HCT116 (cell line): ENCODE measurements at regions not wholly inside any gene's neighbourhood (a gene's known extent, or its start where the extent isn't known, plus 50 kb on each side); places are given as distances from the start of the nearest gene placed in this dataset.

Source experiments
- ATAC-seq: fragments of 200-7000 bp; cut with Tn5 transposase; 2 replicates; pipeline ENCODE4 v1.9.1; 2020; ENCODE audit warnings: mild to moderate bottlenecking, moderate library complexity
- BruUV-seq: library from RNA; stranded (reverse); fragments of 400-500 nt; replicated peaks from 2 replicates; lab custom pipeline; 2021; lab: Mats Ljungman, UMichigan
- CTCF ChIA-PET: fragments of 300-600 bp; sonication (Branson Sonifier 250); formaldehyde crosslinking; loops from one replicate; lab custom pipeline; 2021; ENCODE audit warnings: antibody characterized with exemption; lab: Charles Lee
- POLR2A ChIA-PET: fragments of 300-600, 350-600 bp; sonication (Branson Sonifier 250); formaldehyde crosslinking; loops from one replicate; lab custom pipeline; 2021; ENCODE audit warnings: antibody characterized with exemption; lab: Charles Lee
- RAD21 ChIA-PET, 2 experiments: fragments of 300-600 bp; sonication (Branson Sonifier 250); formaldehyde crosslinking; loops; one replicate each; lab custom pipeline; 2023; ENCODE audit warnings: low total read pairs in 2 of 2; ENCODE audit not compliant: uncharacterized antibody in 2 of 2, unreplicated experiment in 2 of 2, low non-redundant PET in 1 of 2; lab: Charles Lee
- DNase-seq: peaks from one replicate; pipeline ENCODE4 v3.0.0-alpha.2; 2010; ENCODE audit warnings: low read depth, low spot score
- H2AFZ ChIP-seq: fragments of 200-600 bp; shearing (Covaris generic), sonication (generic); 2 replicates; pipeline ENCODE4 v1.6.1; 2017; ENCODE audit warnings: low read depth, mixed run types, mixed read lengths, antibody characterized with exemption, low read length; ENCODE audit not compliant: poor library complexity, severe bottlenecking
- H3K27ac ChIP-seq: 2 replicates; pipeline ENCODE4 v1.5.1; 2012; ENCODE audit warnings: low read depth, low read length
- H3K27me3 ChIP-seq: fragments of 200-600 bp; sonication (generic); 2 replicates; pipeline ENCODE4 v1.6.1; 2016; ENCODE audit warnings: mixed run types, low read length, mixed read lengths; ENCODE audit not compliant: insufficient read depth
- H3K36me3 ChIP-seq, 2 experiments: fragments of 200-500 bp in 1 of 2; fragments of 200-600 bp in 1 of 2; sonication (Bioruptor generic) in 1 of 2; sonication (generic) in 1 of 2; 2 replicates each; pipeline versions ENCODE4 v1.5.1 to v1.6.1; 2014 to 2016; ENCODE audit warnings: low read length in 2 of 2, inconsistent platforms in 1 of 2, mixed read lengths in 1 of 2, mixed run types in 1 of 2; ENCODE audit not compliant: insufficient read depth in 2 of 2, control insufficient read depth in 1 of 2
- H3K4me1 ChIP-seq, 2 experiments: fragments of 200-600 bp in 1 of 2; sonication (generic) in 1 of 2; 2 replicates each; pipeline versions ENCODE4 v1.5.1 to v1.6.1; 2012 to 2017; ENCODE audit warnings: low read length in 2 of 2, inconsistent platforms in 1 of 2, mild to moderate bottlenecking in 1 of 2, mixed read lengths in 1 of 2, mixed run types in 1 of 2, moderate library complexity in 1 of 2; ENCODE audit not compliant: insufficient read depth in 2 of 2, control insufficient read depth in 1 of 2
- H3K4me2 ChIP-seq: fragments of 200-600 bp; sonication (generic); 2 replicates; pipeline ENCODE4 v1.6.1; 2017; ENCODE audit warnings: mixed run types, low read length, mixed read lengths
- H3K4me3 ChIP-seq, 2 experiments: fragments of 200-600 bp in 1 of 2; sonication (generic) in 1 of 2; replicated peaks in 1 of 2; 2 replicates each; pipeline ENCODE4 v1.5.1; 2011 to 2016; ENCODE audit warnings: low read length in 2 of 2, control low read depth in 1 of 2, low read depth in 1 of 2, mild to moderate bottlenecking in 1 of 2, mixed read lengths in 1 of 2, mixed run types in 1 of 2
- H3K79me2 ChIP-seq: fragments of 200-600 bp; sonication (generic); 2 replicates; pipeline ENCODE4 v1.6.1; 2017; ENCODE audit warnings: mild to moderate bottlenecking, mixed run types, low read length, moderate library complexity, mixed read lengths; ENCODE audit not compliant: insufficient read depth
- H3K9ac ChIP-seq: fragments of 200-600 bp; sonication (generic); 2 replicates; pipeline ENCODE4 v1.6.1; 2016; ENCODE audit warnings: low read length, mixed read lengths
- H3K9me2 ChIP-seq: fragments of 200-600 bp; sonication (generic), shearing (Covaris generic); 2 replicates; pipeline ENCODE4 v1.6.1; 2017; ENCODE audit warnings: mixed run types, mild to moderate bottlenecking, moderate library complexity; ENCODE audit not compliant: insufficient read depth
- H3K9me3 ChIP-seq, 2 experiments: fragments of 200-500 bp in 1 of 2; fragments of 200-600 bp in 1 of 2; sonication (Bioruptor generic) in 1 of 2; sonication (generic) in 1 of 2; 2 replicates each; pipeline ENCODE4 v1.6.1; 2014 to 2017; ENCODE audit warnings: low read length in 2 of 2, mixed read lengths in 2 of 2, inconsistent platforms in 1 of 2, low read depth in 1 of 2, mild to moderate bottlenecking in 1 of 2, mixed run types in 1 of 2, moderate library complexity in 1 of 2; ENCODE audit not compliant: control insufficient read depth in 1 of 2, insufficient read depth in 1 of 2
- H4K20me1 ChIP-seq: fragments of 200-600 bp; sonication (generic), shearing (Covaris generic); 2 replicates; pipeline ENCODE4 v1.6.1; 2017; ENCODE audit warnings: mixed run types, mild to moderate bottlenecking, moderate library complexity; ENCODE audit not compliant: insufficient read depth
- CEBPB ChIP-seq: IDR thresholded peaks from 2 replicates; pipeline ENCODE4 v1.6.1; 2012; ENCODE audit warnings: low read depth
- CTCF ChIP-seq, 3 experiments: fragments of 200-600 bp in 1 of 3; sonication (generic) in 1 of 3; IDR thresholded peaks in 2 of 3; conservative IDR thresholded peaks in 1 of 3; 2 replicates each; pipeline ENCODE4 v1.5.1; 2012 to 2017; ENCODE audit warnings: low read depth in 2 of 3, low read length in 2 of 3, antibody characterized with exemption in 1 of 3, borderline replicate concordance in 1 of 3, control low read depth in 1 of 3, mild to moderate bottlenecking in 1 of 3, mixed read lengths in 1 of 3, mixed run types in 1 of 3, moderate library complexity in 1 of 3; ENCODE audit not compliant: insufficient read depth in 1 of 3
- EGR1 ChIP-seq: IDR thresholded peaks from 2 replicates; pipeline ENCODE4 v1.6.1; 2012; ENCODE audit warnings: low read depth
- EZH2 ChIP-seq: fragments of 200-600 bp; sonication (generic); IDR thresholded peaks from 2 replicates; pipeline ENCODE4 v1.6.1; 2017; ENCODE audit warnings: antibody characterized with exemption, mixed run types
- EZH2phosphoT487 ChIP-seq: fragments of 200-600 bp; IDR thresholded peaks from 2 replicates; pipeline ENCODE4 v1.6.1; 2018; ENCODE audit warnings: antibody characterized with exemption, borderline replicate concordance
- FOSL1 ChIP-seq: IDR thresholded peaks from 2 replicates; pipeline ENCODE4 v1.6.1; 2012; ENCODE audit warnings: low read depth
- JUND ChIP-seq: IDR thresholded peaks from 2 replicates; pipeline ENCODE4 v1.6.1; 2012
- MAX ChIP-seq: IDR thresholded peaks from 2 replicates; pipeline ENCODE4 v1.6.1; 2012
- POLR2A ChIP-seq: IDR thresholded peaks from 2 replicates; pipeline ENCODE4 v1.7.0; 2011; ENCODE audit warnings: borderline replicate concordance; ENCODE audit not compliant: insufficient read depth, insufficient read length; ENCODE audit errors: extremely low read depth
- POLR2AphosphoS5 ChIP-seq: IDR thresholded peaks from 2 replicates; pipeline ENCODE4 v1.6.1; 2011; ENCODE audit warnings: mild to moderate bottlenecking, low read depth, low read length, moderate library complexity
- RAD21 ChIP-seq: IDR thresholded peaks from 2 replicates; pipeline ENCODE4 v1.6.1; 2012; ENCODE audit warnings: low read depth, mild to moderate bottlenecking
- SIN3A ChIP-seq: IDR thresholded peaks from 2 replicates; pipeline ENCODE4 v1.6.1; 2012; ENCODE audit warnings: low read depth
- SP1 ChIP-seq: IDR thresholded peaks from 2 replicates; pipeline ENCODE4 v1.6.1; 2012; ENCODE audit warnings: low read depth
- SRF ChIP-seq: IDR thresholded peaks from 2 replicates; pipeline ENCODE4 v1.6.1; 2012; ENCODE audit warnings: low read depth
- TCF7L2 ChIP-seq: IDR thresholded peaks from 2 replicates; pipeline ENCODE4 v1.7.0; 2011; ENCODE audit warnings: borderline replicate concordance, inconsistent platforms; ENCODE audit not compliant: insufficient read depth, insufficient read length; ENCODE audit errors: extremely low read depth
- YY1 ChIP-seq: IDR thresholded peaks from 2 replicates; pipeline ENCODE4 v1.6.1; 2011; ENCODE audit warnings: low read length, low read depth, moderate library complexity, mild to moderate bottlenecking; ENCODE audit not compliant: insufficient replicate concordance; ENCODE audit errors: extremely low read depth
- ZFX ChIP-seq: fragments of 450-650 bp; IDR thresholded peaks from 2 replicates; pipeline ENCODE4 v1.6.1; 2017
- intact Hi-C: fragments of 100-400 bp; cut with micrococcal nuclease; formaldehyde crosslinking; loops from 2 replicates; pipeline ENCODE4 v1.10.0; 2022

DNA sequence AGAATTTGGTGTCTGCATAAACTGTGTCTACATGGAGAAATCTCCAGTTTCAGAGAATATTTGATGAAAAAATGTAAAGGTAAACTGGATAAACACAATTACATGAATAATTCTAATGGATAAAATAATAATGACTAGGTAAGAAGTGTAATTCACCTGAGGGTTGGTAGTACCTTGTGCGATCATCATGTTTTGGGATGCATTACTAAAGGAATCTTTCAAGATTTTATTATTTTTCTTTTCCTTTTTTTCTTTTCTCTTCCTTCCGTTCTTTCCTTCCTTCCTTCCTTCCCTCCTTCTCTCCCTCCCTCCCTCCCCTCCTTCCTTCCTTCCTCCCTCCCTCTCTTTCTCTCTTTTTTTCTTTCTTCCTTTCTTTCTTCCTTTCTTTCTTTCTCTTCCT lies 818.7 kb downstream of the LTN1 start:
- Histone ChIP-seq H3K36me3 (no peaks in the 10 kb centered on the region; a peak in 1 of 4 replicates), H3K79me2 (no peaks in the 10 kb centered on the region)
- POLR2A ChIA-PET = no interaction called here
- TF ChIP-seq EZH2phosphoT487 = no peak
- TF ChIP-seq CTCF (IDR thresholded peaks at IDR 0.05 in 2 of 3, conservative IDR thresholded peaks at IDR 0.05 in 1 of 3; ENCODE audit: borderline replicate concordance in 1 of 3, insufficient read depth in 1 of 3, low read depth in 2 of 3, low read length in 2 of 3) = no peak
- TF ChIP-seq TCF7L2 = no peak
- no peak for TF ChIP-seq YY1
- no peak for TF ChIP-seq ZFX
- TF ChIP-seq EZH2 = no peak
- TF ChIP-seq JUND = no peak
- TF ChIP-seq POLR2A = no peak
- no peak for TF ChIP-seq SP1
- TF ChIP-seq, all 23 proteins: peak for 0
- no peaks in the 10 kb centered on the region for H3K27me3 ChIP-seq
- H4K20me1 ChIP-seq = no peaks in the 10 kb centered on the region; the same call in 1 of the 2 replicates
- peaks cover 5 to 28% of the 10 kb centered on the region in 2 experiments for H3K9me3 ChIP-seq
- H3K9me2 ChIP-seq = no peaks in the 10 kb centered on the region
- ChIA-PET CTCF (no interaction called here), RAD21 (no interaction called here)
- BruUV-seq = no TSS peak
- DNase-seq = no peak
- H2AFZ ChIP-seq = no peak overlapping the region
- no peaks in the 10 kb centered on the region for H3K4me1 ChIP-seq
- no peak overlapping the region for H3K4me2 ChIP-seq
- ATAC-seq = no peak
- no peak overlapping the region for H3K27ac ChIP-seq
- intact Hi-C loops = no loop called here
- H3K9ac ChIP-seq = no peak overlapping the region
- H3K4me3 ChIP-seq = no peak overlapping the region

- no peak overlapping the region for H3K9ac ChIP-seq
- no peaks in the 10 kb centered on the region for H3K79me2 ChIP-seq
- ChIA-PET POLR2A (no interaction called here), CTCF (no interaction called here), RAD21 (no interaction called here)
- no peaks in the 10 kb centered on the region for H3K9me2 ChIP-seq
- H3K4me2 ChIP-seq = no peak overlapping the region
- ATAC-seq = no peak
- DNase-seq = no peak
- no peaks in the 10 kb centered on the region for H3K27me3 ChIP-seq
- H3K4me3 ChIP-seq = no peak overlapping the region
- no peak overlapping the region for H2AFZ ChIP-seq
- H3K36me3 ChIP-seq = no peaks in the 10 kb centered on the region; a peak in 1 of 4 replicates
- H4K20me1 ChIP-seq = no peaks in the 10 kb centered on the region; the same call in 1 of the 2 replicates
- BruUV-seq = no TSS peak
- H3K4me1 ChIP-seq = no peaks in the 10 kb centered on the region
- intact Hi-C loops = no loop called here
- no peak overlapping the region for H3K27ac ChIP-seq
- H3K9me3 ChIP-seq = peaks cover 9 to 27% of the 10 kb centered on the region in 2 experiments
- TF ChIP-seq FOSL1 (no peak), SRF (no peak), POLR2AphosphoS5 (no peak), SP1 (no peak), CEBPB (no peak), SIN3A (no peak), RAD21 (no peak), EGR1 (no peak), MAX (no peak), CTCF (IDR thresholded peaks at IDR 0.05 in 2 of 3, conservative IDR thresholded peaks at IDR 0.05 in 1 of 3; ENCODE audit: borderline replicate concordance in 1 of 3, insufficient read depth in 1 of 3, low read depth in 2 of 3, low read length in 2 of 3) (no peak)
Measured at GRCh38 chr21:28172376-28172775, 820.3 kb downstream of the LTN1 start.
